ENCODE measurements at regions not wholly inside any gene's neighbourhood (a gene's known extent, or its start where the extent isn't known, plus 50 kb on each side); places are given as distances from the start of the nearest gene placed in this dataset.
A peak's percentile ranks its signal among the peaks of the same experiment; 100 is the strongest.

GRCh38 chr10:78859769-78860168 lies 209.0 kb upstream of the ZMIZ1 start:
- no peaks in the 10 kb centered on the region for H4K20me1 ChIP-seq (ENCODE audit: insufficient read depth)
- no peak overlapping the region for H2AFZ ChIP-seq (ENCODE audit: low read depth)
- POLR2A ChIA-PET, result no interaction called here
- 47% methylated on average over 5 of the region's 5 CpGs for WGBS (ENCODE audit: low lambda C conversion rate)
- no peaks in the 10 kb centered on the region for H3K27me3 ChIP-seq (ENCODE audit: insufficient read depth)
- peaks cover 0 to 71% of the 10 kb centered on the region in 2 experiments; a peak in 2 of 4 replicates for H3K4me1 ChIP-seq (ENCODE audit: control insufficient read depth in 1 of 2, insufficient read depth in 2 of 2, low read depth in 1 of 2, low read length in 1 of 2)
- no peak overlapping the region for H3K4me3 ChIP-seq (ENCODE audit: low read depth in 2 of 2, low read length in 1 of 2)
- no peaks in the 10 kb centered on the region for H3K9me3 ChIP-seq
- no peaks in the 10 kb centered on the region for H3F3A ChIP-seq (replicated peaks; ENCODE audit: insufficient read depth)
- DNase-seq, result peak; percentile 57
- peak overlapping the region in 1 of 2 experiments; percentile 94; a peak in 2 of 4 replicates for H3K27ac ChIP-seq (ENCODE audit: low read depth in 2 of 2, low read length in 1 of 2)
- H3K9ac ChIP-seq, result no peak overlapping the region
- H3K36me3 ChIP-seq (replicated peaks in 1 of 2; ENCODE audit: control insufficient read depth in 1 of 2, insufficient read depth in 2 of 2, low read length in 1 of 2), result no peaks in the 10 kb centered on the region
- no peaks in the 10 kb centered on the region for H3K9me2 ChIP-seq
- CTCF ChIA-PET, result interaction anchor here (0.9 to 1.5 kb wide), 4 partner anchors 39 to 812 kb away, joined by 3 to 4 read pairs (median 4); no protein-coding TSS in a partner anchor
- H3K4me2 ChIP-seq, result no peak overlapping the region
- H3K79me2 ChIP-seq (ENCODE audit: insufficient read depth), result no peaks in the 10 kb centered on the region
- no peak for TF ChIP-seq NFIC (IDR thresholded peaks at IDR 0.05; ENCODE audit: borderline replicate concordance)
- TF ChIP-seq EZH2phosphoT487 (IDR thresholded peaks at IDR 0.05; ENCODE audit: borderline replicate concordance, low read depth), result no peak
- TF ChIP-seq MEF2A (IDR thresholded peaks at IDR 0.05; ENCODE audit: borderline replicate concordance, low read depth), result no peak
- no peak for TF ChIP-seq USF2 (IDR thresholded peaks at IDR 0.05; ENCODE audit: borderline replicate concordance, low read depth, low read length)
- no peak for TF ChIP-seq GABPA (IDR thresholded peaks at IDR 0.05; ENCODE audit: low read depth)
- no peak for TF ChIP-seq POLR2AphosphoS5 (IDR thresholded peaks at IDR 0.05; ENCODE audit: low read depth, low read length)
- TF ChIP-seq JUND (IDR thresholded peaks at IDR 0.05), result no peak
- TF ChIP-seq RFX5 (IDR thresholded peaks at IDR 0.05; ENCODE audit: low read length), result no peak
- TF ChIP-seq TEAD4 (IDR thresholded peaks at IDR 0.05; ENCODE audit: borderline replicate concordance, insufficient read depth), result no peak
- TF ChIP-seq USF1 (IDR thresholded peaks at IDR 0.05; ENCODE audit: borderline replicate concordance, low read depth), result no peak
- no peak for TF ChIP-seq REST (IDR thresholded peaks at IDR 0.05; ENCODE audit: low read depth, low read length)
- no peak for TF ChIP-seq SMC3 (IDR thresholded peaks at IDR 0.05; ENCODE audit: low read depth, low read length)
- peak; percentile 35 for TF ChIP-seq CHD2 (IDR thresholded peaks at IDR 0.05; ENCODE audit: low read length, partially characterized antibody)
- TF ChIP-seq ELF1 (IDR thresholded peaks at IDR 0.05), result no peak
- no peak for TF ChIP-seq CTCF (IDR thresholded peaks at IDR 0.05)
- TF ChIP-seq PBX3 (IDR thresholded peaks at IDR 0.05), result no peak
- TF ChIP-seq ZBTB33 (IDR thresholded peaks at IDR 0.05; ENCODE audit: borderline replicate concordance, low read depth), result no peak
- TF ChIP-seq GATA2 (CRISPR knock-in tag; IDR thresholded peaks at IDR 0.05), result peak; percentile 93
- no peak for TF ChIP-seq FOXM1 (IDR thresholded peaks at IDR 0.05; ENCODE audit: low read depth)
- peak in 1 of 2 experiments; percentile 86; a peak in 2 of 4 replicates for TF ChIP-seq EP300 (IDR thresholded peaks at IDR 0.05; ENCODE audit: borderline replicate concordance in 1 of 2, low read depth in 1 of 2, low read length in 1 of 2)
- TF ChIP-seq YY1 (IDR thresholded peaks at IDR 0.05; ENCODE audit: low read depth), result no peak
- TF ChIP-seq RAD21 (IDR thresholded peaks at IDR 0.05; ENCODE audit: low read length), result peak; percentile 44
- no peak for TF ChIP-seq FOSL2 (IDR thresholded peaks at IDR 0.05; ENCODE audit: borderline replicate concordance, low read depth)
- TF ChIP-seq MAX (IDR thresholded peaks at IDR 0.05; ENCODE audit: low read depth), result no peak
- no peak for TF ChIP-seq SIN3A (IDR thresholded peaks at IDR 0.05; ENCODE audit: borderline replicate concordance, low read depth, low read length)
